ENCODE measurements at regions not wholly inside any gene's neighbourhood (a gene's known extent, or its start where the extent isn't known, plus 50 kb on each side); places are given as distances from the start of the nearest gene placed in this dataset.

DNA sequence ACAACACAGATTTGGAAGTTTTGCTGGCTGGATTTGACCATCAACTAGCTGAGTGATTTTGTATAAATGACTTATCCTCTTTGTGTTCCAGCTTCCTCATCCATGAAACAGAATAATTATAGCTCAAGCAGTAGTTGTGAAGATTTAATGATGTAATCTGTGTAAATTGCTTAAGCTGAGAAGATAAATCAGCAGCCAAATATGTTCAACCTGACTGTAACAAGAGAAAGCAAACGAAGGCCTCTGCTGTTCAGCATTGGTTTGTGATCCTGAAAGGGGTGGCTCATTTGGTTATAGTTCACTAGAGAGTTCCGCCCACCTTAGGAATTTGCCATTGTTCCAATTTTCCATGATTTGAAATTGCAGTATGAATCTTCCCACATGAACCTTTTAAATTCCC lies 75.7 kb upstream of the CCDC112 start:
- DNase-seq = peak in 1 of 2 donors; percentile 46

DNA sequence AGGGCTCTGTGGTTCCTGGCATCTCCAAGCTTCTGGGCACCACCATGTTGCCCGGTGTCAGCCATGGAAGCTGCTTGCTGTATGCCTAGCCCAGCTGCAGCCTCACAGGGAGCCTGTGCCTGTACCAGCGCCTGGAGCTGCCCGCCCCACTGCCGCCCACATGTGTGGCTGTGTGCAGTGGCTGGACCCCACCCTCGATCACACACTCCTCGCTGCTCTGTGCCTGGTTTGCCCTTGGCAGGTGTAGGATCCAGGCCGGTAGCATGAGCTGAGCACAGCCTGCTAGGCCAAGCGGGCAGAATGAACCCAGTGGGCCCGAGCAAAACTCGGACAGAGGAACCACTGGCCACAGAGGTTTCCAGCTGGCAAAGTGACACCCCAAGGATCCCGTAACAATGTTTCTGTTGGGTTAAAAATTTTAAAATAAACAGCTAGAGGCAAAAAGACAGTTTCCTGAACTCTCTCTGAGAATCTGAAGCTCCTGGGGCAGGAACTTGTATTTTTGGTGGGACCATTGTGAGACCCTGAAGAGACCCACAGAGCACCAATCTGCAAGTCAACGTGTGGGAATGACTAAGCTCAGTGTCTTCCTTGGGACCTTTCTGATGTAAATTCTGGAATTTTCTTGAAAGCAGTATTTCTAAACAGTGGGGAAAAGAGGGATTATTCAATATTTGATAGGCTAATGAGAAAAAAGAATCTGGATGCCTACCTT lies 73.1 kb upstream of the CCDC112 start:
- DNase-seq = no peak

DNA sequence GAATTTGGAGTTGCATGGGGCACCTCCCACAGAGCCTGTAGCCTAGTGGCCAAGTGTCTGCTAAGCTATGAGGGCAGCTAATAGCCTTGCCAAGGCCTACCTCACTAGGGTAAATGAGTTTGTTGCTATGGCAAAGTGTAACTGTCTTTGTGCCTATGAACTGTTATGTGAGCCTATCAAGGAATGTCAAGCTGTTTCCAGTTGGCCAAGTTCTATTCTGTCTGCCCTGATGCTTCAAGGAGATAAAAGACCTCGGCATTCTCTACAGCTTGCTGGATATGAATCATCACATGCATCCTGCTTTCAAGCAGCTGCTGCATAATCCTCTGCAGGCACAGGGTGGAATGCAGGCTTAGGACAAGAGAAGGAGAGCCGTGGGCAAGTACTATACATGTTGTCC lies 69.8 kb upstream of the CCDC112 start:
- DNase-seq = no peak

DNA sequence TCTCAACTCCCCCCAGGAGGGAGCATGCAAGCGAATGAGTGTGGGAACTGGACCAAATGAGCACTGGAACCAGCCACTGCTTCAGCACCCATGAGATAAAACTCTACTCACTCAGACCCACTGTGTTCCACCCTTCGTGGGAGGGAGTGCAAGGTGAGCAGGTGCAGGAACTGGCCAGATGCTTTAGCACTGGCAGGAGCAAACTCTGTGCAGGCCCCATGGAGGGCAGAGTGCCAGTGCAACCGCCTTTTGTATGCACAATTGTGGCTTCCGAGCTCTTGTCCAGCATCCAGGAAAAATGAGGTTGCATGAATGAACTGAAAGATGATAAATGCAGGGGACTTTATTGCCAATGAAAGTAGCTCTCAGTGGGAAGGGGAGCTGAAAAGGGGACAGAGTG lies 67.4 kb upstream of the CCDC112 start:
- no peak for DNase-seq

DNA sequence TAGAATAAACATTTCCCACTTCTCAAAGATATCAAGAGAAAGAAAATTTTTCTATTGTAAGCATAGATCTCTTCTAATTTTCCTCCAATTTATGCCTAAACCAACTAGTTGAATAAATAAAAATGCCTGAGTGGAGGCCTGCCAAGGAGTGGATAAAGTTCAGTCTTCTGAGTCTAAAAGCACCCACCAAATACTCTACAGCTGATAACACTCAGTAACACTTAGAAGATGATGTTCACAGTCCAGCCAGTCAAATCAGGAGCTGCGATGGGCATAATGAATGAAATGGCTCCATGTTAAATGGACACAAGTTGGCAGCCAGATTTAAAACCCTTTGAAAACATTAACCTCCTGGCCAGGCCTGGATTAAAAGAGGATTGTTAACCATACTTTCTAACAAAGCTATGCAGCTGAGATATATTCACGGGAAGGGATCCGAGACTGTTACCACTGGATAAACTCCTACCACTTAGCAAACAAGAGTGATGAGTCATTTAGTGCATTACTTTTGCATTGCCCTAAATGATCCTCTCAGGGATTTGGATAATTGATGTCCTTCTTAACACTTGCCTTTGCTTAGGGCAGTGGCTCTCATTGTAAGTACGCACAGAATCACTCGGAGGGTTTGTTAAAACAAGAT lies 63.7 kb upstream of the CCDC112 start:
- no peak for DNase-seq

DNA sequence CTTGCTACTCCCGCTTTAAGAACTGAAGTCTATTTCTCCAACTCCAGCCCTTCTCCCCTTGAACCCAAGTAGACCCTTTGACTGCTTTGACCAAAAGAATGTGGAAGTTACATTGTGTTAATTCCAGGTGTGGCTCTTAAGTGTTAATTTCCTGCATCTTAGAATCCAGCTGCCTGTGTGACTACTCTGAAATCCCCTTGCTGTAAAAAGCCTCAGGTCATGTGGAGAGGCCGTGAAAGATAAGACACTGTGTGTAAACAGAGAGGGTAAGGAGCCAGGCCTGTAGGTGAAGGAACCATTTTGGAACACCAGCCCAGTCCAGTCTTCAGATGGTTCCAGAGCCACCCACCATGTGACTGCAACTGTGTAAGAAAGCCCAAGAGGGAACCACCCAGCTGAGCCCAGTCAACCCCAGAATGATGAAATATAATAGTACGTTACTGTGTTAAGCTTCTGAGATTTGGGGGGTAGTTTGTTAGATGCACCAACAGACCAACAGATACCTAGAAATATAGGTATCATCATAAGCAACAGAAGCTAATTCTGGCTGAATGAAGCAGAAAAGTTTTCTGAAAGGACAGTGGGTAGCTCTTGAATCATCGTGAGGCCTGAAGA lies 59.4 kb upstream of the CCDC112 start:
- DNase-seq = no peak

DNA sequence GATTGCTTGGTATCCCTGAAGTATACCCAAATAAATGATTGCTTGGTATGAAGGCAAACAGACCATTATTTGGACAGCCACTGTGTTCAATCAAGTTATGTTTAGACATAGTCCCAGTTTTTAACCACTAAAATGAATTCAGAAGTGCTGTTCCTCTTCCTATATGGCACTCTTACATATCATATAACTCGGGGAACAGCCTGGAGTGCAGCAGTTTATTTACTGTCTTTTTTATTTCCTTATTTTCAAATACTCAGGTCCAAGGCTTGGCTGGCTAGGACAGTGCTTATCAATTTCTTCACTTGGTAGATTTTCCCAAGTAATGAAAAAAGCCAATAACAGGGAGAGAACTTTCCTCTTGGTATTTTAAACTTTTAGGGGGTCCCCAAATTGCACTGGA lies 58.6 kb upstream of the CCDC112 start:
- DNase-seq = no peak

DNA sequence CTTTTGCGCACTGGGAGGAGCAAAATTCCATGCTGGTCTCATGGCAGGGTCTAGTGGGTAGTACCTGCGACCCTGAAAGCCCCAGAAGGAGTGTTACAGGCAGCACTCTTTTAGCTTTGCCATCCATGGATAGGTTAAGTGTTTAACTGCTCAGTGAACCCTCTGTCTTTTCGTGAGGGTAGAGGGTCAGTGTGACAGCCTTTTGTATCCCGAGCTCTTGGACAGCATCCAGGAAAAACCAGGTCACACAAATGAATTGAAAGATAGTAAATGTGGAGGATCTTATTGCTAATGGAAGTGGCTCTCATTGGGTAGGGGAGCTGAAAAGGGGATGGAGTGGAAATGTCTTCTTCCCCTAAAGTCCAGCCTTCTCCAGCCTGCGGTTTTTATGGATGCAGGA lies 57.8 kb upstream of the CCDC112 start:
- no peak for DNase-seq

DNA sequence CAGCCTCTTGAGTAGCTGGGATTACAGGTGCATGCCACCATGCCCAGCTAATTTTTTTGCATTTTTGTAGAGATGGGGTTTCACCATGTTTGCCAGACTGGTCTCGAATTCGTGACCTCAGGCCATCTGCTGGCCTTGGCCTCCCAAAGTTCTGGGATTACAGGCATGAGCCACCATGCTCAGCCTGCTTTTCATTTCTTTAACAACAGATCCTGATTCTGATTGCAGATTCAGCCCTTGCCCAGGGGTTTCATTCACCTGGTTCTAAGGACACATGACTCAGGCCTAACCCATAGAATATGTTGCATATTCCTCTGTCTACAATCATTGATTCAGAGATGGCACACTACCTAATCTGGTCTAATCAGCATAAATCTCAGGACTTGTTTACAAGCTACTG lies 56.1 kb upstream of the CCDC112 start:
- no peak for DNase-seq

DNA sequence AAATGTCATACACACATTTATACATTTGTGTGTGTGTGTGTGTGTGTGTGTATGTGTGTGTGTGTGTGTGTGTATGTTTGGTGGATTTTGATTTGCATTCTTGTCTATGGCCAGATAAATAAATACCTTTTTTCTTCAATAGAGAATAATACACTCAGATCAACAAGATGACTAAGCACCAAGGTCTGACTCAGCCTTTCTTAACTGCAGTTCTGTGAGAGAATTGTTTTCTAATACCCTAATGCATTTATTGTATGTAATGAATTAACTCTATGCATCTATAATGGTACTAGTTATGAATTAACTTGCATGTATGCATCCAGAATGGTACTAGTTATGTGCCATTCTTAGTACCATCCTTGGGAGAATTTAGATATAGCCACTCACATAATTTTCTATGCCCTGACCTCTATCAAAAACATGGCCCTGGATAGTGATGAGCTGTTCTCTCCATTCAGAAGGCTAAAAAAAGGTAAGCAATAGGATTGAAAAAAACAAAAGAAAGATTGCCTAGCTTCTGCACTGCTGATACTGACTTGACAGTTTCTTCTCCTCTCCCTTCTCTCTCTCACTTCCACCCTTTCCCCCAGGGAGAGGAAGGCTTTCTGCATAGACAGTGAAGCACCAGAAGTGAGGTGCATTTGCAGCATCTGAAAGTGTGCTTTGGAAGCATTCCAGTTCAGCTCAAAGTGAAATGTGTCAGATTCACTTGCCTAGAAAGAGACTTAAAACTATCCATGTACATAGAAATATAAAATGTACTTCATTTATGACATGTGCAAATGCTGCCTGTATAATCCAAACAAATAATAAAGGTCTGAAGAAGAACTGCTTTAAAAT lies 55.1 kb upstream of the CCDC112 start:
- no peak for DNase-seq

DNA sequence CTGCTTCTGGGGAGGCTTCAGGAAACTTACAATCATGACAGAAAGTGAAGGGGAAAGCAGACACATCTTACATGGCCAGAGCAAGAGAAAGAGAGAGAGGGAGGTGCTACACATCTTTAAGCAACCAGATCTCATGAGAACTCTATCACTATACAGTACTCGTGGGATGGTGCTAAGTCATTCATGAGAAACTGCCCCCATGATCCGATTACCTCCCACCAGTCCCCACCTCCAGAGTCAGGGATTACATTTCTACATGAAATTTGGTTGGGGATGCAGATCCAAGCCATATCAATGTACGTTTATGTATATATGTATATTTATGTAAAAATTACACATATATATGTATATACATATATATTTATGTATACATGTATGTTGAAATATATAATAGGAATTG lies 54.4 kb upstream of the CCDC112 start:
- DNase-seq = peak in 1 of 2 donors; percentile 29

DNA sequence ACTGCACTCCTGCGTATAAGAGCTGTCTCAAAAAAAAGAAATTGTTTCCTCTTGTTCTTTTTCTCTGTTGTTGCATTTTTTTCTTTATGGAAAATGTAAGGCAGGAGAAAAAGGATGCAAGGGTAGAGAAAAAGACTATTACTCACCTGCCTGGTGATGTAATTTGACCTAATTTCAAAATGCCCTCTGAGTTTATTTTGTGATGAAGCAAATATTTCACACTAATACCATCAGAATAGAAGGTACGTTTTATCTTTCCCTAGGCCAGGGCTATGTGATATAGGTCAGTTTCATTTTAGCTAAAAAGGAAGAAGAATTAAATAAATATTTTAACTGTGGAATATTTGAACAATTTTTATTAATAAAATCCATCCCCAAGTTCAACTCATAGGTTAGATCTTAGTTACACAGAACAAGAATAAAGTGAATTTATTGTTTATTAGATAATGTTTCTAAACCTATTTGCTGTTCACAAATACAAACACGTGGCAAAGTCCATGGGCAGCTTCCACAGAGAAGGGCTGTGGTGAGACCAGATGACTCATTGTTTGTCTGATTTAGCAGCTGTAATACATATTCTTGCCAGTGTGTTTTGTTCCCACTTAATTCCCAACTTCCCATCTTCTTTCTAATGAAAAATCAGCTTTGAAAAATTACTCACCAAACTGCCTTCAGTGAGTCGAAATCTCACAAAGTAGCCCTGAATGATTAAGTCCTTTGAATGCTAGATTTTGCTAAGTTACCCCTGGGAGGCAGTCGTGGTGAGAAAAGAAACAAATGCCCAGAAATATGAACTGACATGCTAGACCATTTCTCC lies 52.8 kb upstream of the CCDC112 start:
- peak; percentile 32 to 64 for DNase-seq

DNA sequence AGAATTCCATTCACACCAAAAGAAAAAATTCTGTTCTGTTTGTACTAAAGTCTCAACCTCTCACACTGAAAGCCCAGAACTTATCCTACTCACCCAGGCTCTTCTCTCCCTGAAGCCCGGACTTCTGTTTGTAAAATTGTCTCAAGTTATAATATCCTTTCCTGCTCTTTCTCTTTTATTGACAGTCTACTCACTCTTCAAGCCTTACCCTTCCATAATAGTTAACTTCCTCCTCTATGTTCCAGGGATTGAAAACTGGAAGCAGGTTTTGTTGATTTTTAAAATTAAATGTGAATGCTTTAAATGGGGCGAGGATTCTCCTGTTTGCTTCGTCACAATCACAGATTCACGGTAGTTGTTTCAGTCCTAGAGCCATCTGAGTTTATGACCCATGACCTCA lies 51.7 kb upstream of the CCDC112 start:
- no peak for DNase-seq

Data from inflammatory macrophage treated with lipopolysaccharide for 1 hour (primary cell).